ENCODE measurements at regions not wholly inside any gene's neighbourhood (a gene's known extent, or its start where the extent isn't known, plus 50 kb on each side); places are given as distances from the start of the nearest gene placed in this dataset.

- no peak overlapping the region for H2BK120ac ChIP-seq (ENCODE audit: low read depth, low read length, poor library complexity, severe bottlenecking)
- no peaks in the 10 kb centered on the region for H3K79me1 ChIP-seq (ENCODE audit: insufficient read depth, low read depth, low read length, poor library complexity, severe bottlenecking)
- no peak overlapping the region for H3K4me2 ChIP-seq (ENCODE audit: insufficient read depth, insufficient read length, low read length)
- no peak overlapping the region for H2BK12ac ChIP-seq (ENCODE audit: insufficient read length, low read depth, low read length)
- H2BK15ac ChIP-seq (ENCODE audit: low read depth, low read length), result no peak overlapping the region
- H4K5ac ChIP-seq (ENCODE audit: insufficient read length, low read depth, low read length), result no peak overlapping the region
- H3K9me3 ChIP-seq (ENCODE audit: control insufficient read depth, low read depth, low read length), result no peaks in the 10 kb centered on the region
- no peaks in the 10 kb centered on the region for H3K79me2 ChIP-seq (ENCODE audit: insufficient read depth, low read length)
- H4K91ac ChIP-seq (ENCODE audit: insufficient read length, low read depth, low read length), result no peak overlapping the region
- no peak overlapping the region for H3K23ac ChIP-seq (ENCODE audit: insufficient read length, low read depth, low read length)
- H3K9ac ChIP-seq (ENCODE audit: extremely low read depth, insufficient read length, low read length), result no peak overlapping the region
- Mint-ChIP-seq H3K27ac (no peak overlapping the region; a peak in 2 of 7 replicates), H3K27me3 (ENCODE audit: low read depth) (no peaks in the 10 kb centered on the region), H3K9me3 (peaks cover 0 to 8% of the 10 kb centered on the region in 2 experiments; a peak in 2 of 5 replicates), H3K4me3 (no peak overlapping the region), H3K4me1 (peaks cover 8 to 9% of the 10 kb centered on the region in 2 experiments), H3K36me3 (ENCODE audit: insufficient read depth in 1 of 3, low read depth in 3 of 3) (peaks cover 0 to 2% (median 0%) of the 10 kb centered on the region in 3 experiments; a peak in 1 of 7 replicates)
- H4K20me1 ChIP-seq (ENCODE audit: control insufficient read depth, insufficient read depth, insufficient read length), result no peaks in the 10 kb centered on the region
- no peaks in the 10 kb centered on the region for H3K27me3 ChIP-seq (ENCODE audit: insufficient read depth, low read length)
- no peak overlapping the region for H2BK20ac ChIP-seq (ENCODE audit: low read depth, low read length, poor library complexity, severe bottlenecking)
- H3T11ph ChIP-seq (ENCODE audit: low read length), result no peak overlapping the region
- no peak overlapping the region for H2AFZ ChIP-seq (ENCODE audit: low read length)
- TF ChIP-seq CTCF (conservative IDR thresholded peaks at IDR 0.05), result no peak
- H3K4ac ChIP-seq (ENCODE audit: low read depth, low read length), result no peak overlapping the region
- no CpG with 5 or more reads among the region's 6 CpGs for WGBS (ENCODE audit: extremely low coverage, insufficient read length, low lambda C conversion rate)
- no peaks in the 10 kb centered on the region for H3K4me1 ChIP-seq (ENCODE audit: insufficient read depth, low read length)
- no peak overlapping the region for H2AK5ac ChIP-seq (ENCODE audit: insufficient read length, low read length)
- H2BK5ac ChIP-seq (ENCODE audit: insufficient read length, low read length), result no peak overlapping the region
- no peak overlapping the region for H3K14ac ChIP-seq (ENCODE audit: insufficient read depth, low read length)
- no peak overlapping the region for H3K56ac ChIP-seq (ENCODE audit: insufficient read length, low read depth, low read length)
- H4K8ac ChIP-seq (replicated peaks; ENCODE audit: insufficient read length, low read depth, low read length), result no peak overlapping the region
- no peaks in the 10 kb centered on the region for H3K23me2 ChIP-seq (ENCODE audit: insufficient read length, low read depth, low read length, poor library complexity, severe bottlenecking)
- H3K18ac ChIP-seq (ENCODE audit: insufficient read length, low read depth, low read length), result no peak overlapping the region
- no peak overlapping the region for H3K27ac ChIP-seq (ENCODE audit: insufficient read length, low read depth, low read length)
- DNase-seq, result no peak
Observed at GRCh38 chr6:121993362-121993761, 406.1 kb upstream of the HSF2 start.

All from H9 (cell line).